Fibroblast of pulmonary artery (primary cell): ENCODE measurements at regions not wholly inside any gene's neighbourhood (a gene's known extent, or its start where the extent isn't known, plus 50 kb on each side); places are given as distances from the start of the nearest gene placed in this dataset.

Experiments used
- DNase-seq: peaks from one replicate; pipeline ENCODE4 v3.0.0-alpha.2; 2010; ENCODE audit warnings: low read depth
- H3K4me3 ChIP-seq: replicated peaks from 2 replicates; pipeline ENCODE4 v1.5.1; 2011; ENCODE audit warnings: low read depth, mild to moderate bottlenecking, control low read depth, low read length, moderate library complexity
- CTCF ChIP-seq: IDR thresholded peaks from 2 replicates; pipeline ENCODE4 v1.5.1; 2011; ENCODE audit warnings: mild to moderate bottlenecking, control low read depth, low read length, inconsistent platforms; ENCODE audit errors: missing control alignments

GRCh38 chr4:126784966-126785580 is 847.7 kb upstream of the INTU start:
- no peak for DNase-seq
- TF ChIP-seq CTCF: no peak
- H3K4me3 ChIP-seq: no peak overlapping the region

GRCh38 chr4:126790633-126791032 is 842.1 kb upstream of the INTU start:
- no peak for DNase-seq
- no peak for TF ChIP-seq CTCF
- no peak overlapping the region for H3K4me3 ChIP-seq

GRCh38 chr4:126794363-126794762 is 838.4 kb upstream of the INTU start:
- DNase-seq: peak; percentile 20
- no peak for TF ChIP-seq CTCF

GRCh38 chr4:126798214-126798613 is 834.5 kb upstream of the INTU start:
- no peak for TF ChIP-seq CTCF
- no peak for DNase-seq
- no peak overlapping the region for H3K4me3 ChIP-seq

More at GRCh38 chr4:126794363-126794762, 838.4 kb upstream of the INTU start:
- H3K4me3 ChIP-seq: no peak overlapping the region

GRCh38 chr4:126799416-126799815 is 833.3 kb upstream of the INTU start:
- no peak for TF ChIP-seq CTCF
- H3K4me3 ChIP-seq: no peak overlapping the region
- no peak for DNase-seq

GRCh38 chr4:126799971-126800574 is 832.7 kb upstream of the INTU start:
- DNase-seq: peak; percentile 41
- H3K4me3 ChIP-seq: no peak overlapping the region
- no peak for TF ChIP-seq CTCF
